HepG2 (cell line): ENCODE measurements at regions not wholly inside any gene's neighbourhood (a gene's known extent, or its start where the extent isn't known, plus 50 kb on each side); places are given as distances from the start of the nearest gene placed in this dataset.

ENCODE experiments used
- CTCF ChIP-seq: sonication (generic); formaldehyde crosslinking; IDR thresholded peaks from 2 replicates; pipeline ENCODE4 v1.5.0; 2020; ENCODE audit warnings: mild to moderate bottlenecking, missing genetic modification reagents, moderate library complexity
- ELF4 ChIP-seq: sonication (generic); formaldehyde crosslinking; IDR thresholded peaks from 2 replicates; pipeline ENCODE4 v1.5.0; 2020; ENCODE audit warnings: missing genetic modification reagents, mild to moderate bottlenecking, moderate library complexity, borderline replicate concordance
- ZBTB7A ChIP-seq: sonication (generic); formaldehyde crosslinking; IDR thresholded peaks from 2 replicates; pipeline ENCODE4 v1.8.0; 2022; ENCODE audit warnings: mild to moderate bottlenecking, missing genetic modification reagents
- TF ChIP-seq, protein P1 (sequence below), 2 experiments: IDR thresholded peaks; 2 replicates each; pipeline ENCODE4 v1.6.1; 2011 to 2012; ENCODE audit warnings: low read length in 2 of 2, borderline replicate concordance in 1 of 2, low read depth in 1 of 2, mild to moderate bottlenecking in 1 of 2, moderate library complexity in 1 of 2

GRCh38 chr2:144796164-144796563 lies 276.2 kb upstream of the ZEB2 start:
- TF ChIP-seq ELF4 (no peak), ZBTB7A (CRISPR knock-in tag) (no peak), CTCF (no peak)
- TF ChIP-seq, protein P1, sequence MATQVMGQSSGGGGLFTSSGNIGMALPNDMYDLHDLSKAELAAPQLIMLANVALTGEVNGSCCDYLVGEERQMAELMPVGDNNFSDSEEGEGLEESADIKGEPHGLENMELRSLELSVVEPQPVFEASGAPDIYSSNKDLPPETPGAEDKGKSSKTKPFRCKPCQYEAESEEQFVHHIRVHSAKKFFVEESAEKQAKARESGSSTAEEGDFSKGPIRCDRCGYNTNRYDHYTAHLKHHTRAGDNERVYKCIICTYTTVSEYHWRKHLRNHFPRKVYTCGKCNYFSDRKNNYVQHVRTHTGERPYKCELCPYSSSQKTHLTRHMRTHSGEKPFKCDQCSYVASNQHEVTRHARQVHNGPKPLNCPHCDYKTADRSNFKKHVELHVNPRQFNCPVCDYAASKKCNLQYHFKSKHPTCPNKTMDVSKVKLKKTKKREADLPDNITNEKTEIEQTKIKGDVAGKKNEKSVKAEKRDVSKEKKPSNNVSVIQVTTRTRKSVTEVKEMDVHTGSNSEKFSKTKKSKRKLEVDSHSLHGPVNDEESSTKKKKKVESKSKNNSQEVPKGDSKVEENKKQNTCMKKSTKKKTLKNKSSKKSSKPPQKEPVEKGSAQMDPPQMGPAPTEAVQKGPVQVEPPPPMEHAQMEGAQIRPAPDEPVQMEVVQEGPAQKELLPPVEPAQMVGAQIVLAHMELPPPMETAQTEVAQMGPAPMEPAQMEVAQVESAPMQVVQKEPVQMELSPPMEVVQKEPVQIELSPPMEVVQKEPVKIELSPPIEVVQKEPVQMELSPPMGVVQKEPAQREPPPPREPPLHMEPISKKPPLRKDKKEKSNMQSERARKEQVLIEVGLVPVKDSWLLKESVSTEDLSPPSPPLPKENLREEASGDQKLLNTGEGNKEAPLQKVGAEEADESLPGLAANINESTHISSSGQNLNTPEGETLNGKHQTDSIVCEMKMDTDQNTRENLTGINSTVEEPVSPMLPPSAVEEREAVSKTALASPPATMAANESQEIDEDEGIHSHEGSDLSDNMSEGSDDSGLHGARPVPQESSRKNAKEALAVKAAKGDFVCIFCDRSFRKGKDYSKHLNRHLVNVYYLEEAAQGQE (IDR thresholded peaks at IDR 0.05; ENCODE audit: borderline replicate concordance in 1 of 2, low read depth in 1 of 2, low read length in 2 of 2) = no peak
